GM18867 (cell line): ENCODE measurements at regions not wholly inside any gene's neighbourhood (a gene's known extent, or its start where the extent isn't known, plus 50 kb on each side); places are given as distances from the start of the nearest gene placed in this dataset.
"Not testable (repeated sequence)": the region's sequence is repeated elsewhere in the genome, so short reads cannot be mapped to it uniquely, and the experiment has no call there.

ENCODE experiments used
- ATAC-seq: cut with Tn5 transposase; IDR thresholded peaks from one replicate; pipeline ENCODE4 v1.9.1; 2021; ENCODE audit warnings: mild to moderate bottlenecking, moderate library complexity; ENCODE audit not compliant: unreplicated experiment

DNA sequence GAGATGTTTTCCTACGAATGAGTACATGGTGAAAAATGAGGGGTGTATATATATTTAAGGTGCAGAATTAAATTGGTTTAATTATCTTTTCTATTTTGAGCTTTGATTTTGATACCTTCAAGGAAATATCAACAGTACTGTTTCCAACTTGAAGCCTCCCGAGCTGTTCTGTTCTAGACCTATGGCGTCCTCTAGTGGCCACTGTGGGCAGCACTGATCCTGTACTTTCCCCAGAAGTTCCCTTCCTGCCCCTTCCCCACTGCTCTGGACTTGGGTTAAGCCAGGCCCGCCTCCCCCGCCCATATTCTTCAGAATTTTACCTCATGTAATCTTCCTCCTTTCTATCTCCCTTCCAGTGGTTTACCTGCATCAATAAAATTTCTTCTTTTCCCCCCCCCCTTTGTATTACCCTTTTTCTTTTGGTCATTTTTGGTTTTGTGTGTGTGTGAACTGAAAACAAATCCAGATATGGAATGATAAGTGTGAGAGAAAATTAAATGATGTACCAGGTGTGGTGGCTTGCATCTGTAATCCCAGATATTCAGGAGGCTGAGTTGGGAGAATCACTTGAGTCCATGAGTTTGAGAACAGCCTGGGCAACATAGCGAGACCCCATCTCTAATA lies 1643.5 kb downstream of the TP53TG3F start:
- no peak for ATAC-seq

DNA sequence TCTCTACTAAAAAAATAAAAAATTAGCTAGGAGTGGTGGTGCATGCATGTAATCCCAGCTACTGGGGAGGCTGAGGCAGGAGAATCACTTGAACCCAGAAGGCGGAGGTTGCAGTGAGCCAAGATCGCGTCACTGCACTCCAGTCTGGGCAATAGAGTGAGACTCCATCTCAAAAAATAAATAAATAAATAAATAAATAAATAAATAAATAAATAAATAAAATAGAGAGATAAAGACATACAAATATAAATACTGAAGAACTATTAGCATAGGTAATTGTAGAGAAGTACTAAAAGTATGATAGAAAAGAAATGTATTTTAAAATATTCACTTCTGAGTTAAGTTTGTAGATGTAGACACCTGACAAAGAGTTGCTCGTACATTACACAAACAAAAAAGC lies 1652.4 kb downstream of the TP53TG3F start:
- not testable (repeated sequence) for ATAC-seq

DNA sequence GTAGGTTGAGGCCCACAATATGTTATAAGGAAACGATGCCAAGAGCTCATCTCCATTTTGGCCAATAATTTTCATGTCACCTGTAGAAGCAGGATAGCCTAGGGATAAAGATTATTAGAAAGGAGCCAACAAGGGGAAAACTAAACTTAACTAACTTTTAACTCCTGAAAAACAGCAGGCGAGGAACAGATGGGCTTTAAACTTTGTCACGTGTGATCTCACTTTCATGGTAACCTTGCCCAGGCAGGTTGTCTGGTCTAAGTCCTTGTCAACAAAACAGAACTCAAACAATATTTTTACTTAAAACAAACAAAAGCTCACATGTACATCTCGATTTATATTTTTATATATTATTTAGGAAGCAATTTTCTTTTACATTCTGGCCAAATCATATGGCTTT lies 1672.0 kb downstream of the TP53TG3F start:
- no peak for ATAC-seq

DNA sequence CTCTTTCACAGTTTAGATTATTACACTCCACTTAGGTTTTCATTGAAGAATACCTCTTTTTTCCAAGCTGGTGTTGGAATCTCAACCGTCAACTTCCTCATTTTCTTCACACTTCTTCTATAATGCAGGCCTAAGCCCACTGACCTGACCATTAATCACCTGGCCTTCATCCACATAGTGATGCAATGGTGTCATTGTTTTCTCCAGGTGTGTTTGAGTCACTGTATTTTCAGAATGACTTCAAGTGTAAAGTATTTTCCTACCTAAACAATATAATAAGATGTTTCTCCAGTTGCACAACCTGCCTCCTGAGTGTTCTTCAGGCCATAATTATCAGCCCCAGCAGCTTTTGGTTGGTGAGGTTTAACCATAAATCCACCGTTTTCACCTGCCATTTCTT lies 1675.1 kb downstream of the TP53TG3F start:
- no peak for ATAC-seq

DNA sequence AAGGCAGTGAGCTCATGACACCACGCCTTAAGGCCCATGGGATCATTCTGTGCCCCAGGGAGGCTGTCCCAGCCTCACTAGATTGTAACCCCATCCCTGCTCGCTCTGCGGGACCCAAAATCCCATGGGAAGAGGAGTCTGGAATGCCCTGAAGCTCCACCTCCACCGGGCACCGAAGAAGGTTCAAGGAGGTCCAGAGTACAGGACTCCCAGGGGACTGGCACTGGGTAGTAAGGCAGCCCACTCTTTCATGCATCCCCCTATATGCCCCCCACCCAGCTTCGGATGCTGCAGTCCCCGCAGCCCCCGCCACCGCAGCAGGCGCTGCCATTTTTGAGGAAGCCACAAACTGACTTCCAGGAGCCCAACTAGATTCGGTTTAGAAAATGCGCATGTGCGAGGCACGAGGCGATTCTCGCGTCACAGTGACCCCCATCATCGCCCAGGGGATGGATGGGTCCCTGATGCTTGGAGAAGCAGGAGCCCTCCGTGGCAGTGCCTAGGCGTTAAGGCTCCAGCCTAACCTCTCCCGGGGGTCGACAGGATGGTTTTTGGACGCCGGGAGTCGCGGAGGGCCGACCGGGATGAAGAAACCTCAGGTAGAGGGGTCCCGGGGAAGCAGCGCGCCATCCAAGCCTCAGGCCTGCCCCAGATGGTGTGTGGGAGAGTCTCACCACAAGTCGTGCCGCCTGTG lies 1681.0 kb downstream of the TP53TG3F start:
- ATAC-seq, result no peak

DNA sequence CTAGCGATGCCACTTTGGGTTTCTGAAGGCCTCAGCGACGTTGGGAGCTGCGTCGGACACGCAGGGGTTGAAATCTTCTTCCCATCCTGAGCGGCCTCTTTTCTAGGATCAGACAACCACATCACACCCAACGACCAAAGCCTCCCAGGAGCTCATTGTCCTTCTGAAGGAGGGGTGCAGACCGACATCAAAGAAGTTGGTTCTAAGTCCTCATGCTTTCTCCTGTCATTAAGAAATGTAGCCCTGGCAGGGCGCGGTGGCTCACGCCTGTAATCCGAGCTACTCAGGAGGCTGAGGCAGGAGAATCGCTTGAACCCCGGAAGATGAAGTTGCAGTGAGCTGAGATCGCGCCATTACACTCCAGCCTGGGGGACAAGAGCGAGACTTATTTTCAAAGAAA lies 1681.9 kb downstream of the TP53TG3F start:
- ATAC-seq, result no peak

DNA sequence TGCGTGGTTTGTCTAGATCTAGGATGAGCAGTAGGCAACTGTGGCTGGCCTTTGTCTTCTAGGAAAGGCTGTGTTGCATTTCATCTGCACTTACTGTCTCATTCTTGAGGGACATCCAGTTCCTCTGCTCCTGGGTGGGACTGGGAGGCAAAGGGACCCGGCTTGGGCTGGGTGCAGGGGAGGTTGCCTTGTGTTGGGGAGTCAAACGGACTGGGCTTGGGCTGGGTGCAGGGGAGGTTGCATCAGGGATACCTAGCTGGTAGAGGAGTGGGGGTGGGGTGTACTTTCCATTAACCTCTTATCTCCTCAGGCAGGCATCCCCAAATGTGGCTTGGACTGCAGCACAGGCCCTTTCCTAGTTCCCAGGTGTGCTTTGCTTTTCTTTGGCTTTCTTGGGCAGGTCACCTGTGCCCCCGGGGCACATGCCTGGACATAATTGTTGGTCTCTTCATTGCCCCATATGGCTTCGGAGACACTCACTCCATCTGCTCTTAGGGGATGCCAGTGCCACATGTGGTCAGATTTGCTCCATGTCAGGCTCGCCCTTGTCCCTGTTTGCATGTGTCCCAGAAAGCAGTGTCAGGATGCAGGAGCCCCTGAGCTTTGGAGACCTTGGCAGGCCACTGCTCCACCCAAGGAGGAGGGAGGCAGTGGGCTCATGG lies 1682.9 kb downstream of the TP53TG3F start:
- no peak for ATAC-seq

DNA sequence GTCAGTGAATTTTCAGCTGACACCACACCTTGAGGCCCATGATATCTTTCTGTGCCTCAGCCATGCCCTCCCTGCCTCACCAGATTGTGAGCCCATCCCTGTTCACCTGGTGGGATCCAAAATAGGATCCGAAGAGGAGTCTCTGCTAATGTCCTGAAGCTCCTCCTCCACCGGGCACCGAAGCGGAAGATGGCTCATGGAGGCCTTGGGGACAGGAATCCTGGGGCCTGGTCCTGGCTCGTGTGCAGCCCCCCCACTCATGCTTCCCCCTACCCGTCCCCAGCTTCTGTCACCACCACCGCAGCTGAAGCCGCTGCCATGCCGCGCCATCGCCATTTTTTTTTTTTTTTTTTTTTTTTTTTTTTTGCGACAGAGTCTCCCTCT lies 1683.4 kb downstream of the TP53TG3F start:
- ATAC-seq, result no peak

DNA sequence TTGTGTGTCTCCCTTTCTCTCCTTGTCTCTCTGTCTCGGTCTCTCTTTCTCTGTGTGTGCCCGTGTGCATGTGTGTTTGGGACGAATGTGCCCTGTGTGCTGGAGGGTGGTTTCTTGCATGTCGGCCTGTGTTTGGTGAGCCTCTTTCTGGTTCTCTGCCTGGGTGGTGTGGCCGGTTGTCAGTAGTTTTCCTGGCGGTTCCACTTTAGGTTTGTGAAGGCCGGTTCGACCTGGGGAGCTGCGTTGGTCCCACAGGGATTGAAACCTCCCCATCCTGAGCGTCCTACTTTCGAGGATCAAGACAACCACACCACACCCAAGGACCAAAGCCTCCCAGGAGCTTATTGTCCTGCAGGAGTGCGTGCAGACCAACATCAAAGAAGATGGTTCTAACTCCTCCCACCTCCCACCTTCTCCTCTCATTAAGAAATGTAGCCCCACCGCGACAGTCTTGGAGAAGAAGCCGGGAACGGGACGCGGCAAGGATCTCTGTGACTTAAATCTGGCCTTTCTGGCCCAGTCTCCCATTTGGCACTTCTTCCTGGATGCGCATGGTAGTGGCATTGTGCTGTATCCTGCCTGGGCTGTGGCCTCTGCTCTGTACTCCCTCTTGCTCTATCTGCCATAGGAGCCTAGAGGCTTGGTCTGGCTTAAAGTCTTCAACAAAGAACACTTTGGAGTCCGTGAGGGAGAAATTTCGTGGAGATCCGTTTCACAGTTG lies 1685.0 kb downstream of the TP53TG3F start:
- ATAC-seq, result no peak

DNA sequence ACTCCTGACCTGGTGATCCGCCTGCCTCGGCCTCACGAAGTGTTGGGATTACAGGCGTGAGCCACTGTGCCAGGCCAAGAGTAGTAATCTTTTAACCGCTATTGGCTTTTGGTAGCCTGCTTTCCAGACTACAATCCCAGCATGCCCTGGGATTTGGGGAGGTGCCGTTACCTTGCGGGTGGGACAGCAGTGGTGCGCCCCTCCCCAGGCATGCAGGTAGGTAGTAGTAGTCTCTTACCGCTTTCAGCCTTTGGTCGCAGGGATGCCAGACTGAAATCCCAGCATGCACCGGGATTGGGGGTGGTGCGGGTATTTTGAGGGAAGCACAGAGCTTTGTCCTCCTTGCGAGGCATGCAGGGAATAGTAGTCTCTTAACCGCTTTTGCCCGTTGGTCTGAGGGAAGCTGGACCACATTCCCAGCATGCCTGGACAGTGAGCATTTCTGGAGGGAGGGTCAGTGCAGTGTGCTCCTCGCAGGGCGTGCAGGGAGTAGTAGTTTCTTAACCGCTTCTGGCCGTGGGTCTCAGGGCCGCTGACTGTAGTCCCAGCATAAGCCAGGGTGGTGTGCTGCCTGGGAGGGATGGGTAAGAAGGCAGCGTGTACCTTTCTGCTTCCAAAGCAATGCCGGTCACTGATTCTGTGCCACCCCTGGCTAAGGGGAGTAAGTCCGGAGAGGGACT lies 1686.8 kb downstream of the TP53TG3F start:
- ATAC-seq, result no peak

DNA sequence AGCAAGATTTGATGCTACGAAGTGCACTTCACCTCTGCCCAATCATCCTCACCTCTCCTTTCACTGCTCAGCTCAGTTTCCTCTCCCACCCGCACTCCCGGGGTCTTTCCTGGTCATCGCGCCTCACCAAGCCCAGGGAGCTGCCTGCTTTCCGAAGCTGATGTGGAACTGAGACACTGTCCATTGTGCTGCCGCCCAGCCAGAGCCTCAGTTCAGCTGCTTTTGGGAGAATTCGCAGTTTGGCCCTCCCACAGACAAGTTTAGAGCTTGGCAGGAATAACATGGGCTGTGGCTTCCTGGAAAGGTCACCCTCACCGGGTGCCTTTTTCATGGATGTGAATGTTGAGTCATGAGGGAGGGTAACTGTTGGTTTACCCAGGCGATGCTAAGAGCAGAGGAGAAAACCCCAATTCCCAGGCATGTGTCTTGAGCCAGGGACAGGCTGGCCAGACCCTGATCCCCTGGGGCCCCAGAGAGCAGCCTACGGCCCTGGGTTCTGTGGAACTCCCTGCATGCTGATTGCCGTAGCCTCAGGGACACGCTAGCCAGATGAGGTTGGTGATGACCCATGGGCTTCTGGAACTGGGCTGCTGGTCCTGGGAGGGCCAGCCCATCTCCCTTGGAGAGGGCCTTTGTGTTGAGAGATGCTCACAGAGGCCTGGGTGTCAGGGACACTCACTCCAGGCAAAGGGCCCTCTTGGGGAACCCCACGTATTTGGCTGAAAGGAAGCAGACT lies 1687.5 kb downstream of the TP53TG3F start:
- no peak for ATAC-seq

DNA sequence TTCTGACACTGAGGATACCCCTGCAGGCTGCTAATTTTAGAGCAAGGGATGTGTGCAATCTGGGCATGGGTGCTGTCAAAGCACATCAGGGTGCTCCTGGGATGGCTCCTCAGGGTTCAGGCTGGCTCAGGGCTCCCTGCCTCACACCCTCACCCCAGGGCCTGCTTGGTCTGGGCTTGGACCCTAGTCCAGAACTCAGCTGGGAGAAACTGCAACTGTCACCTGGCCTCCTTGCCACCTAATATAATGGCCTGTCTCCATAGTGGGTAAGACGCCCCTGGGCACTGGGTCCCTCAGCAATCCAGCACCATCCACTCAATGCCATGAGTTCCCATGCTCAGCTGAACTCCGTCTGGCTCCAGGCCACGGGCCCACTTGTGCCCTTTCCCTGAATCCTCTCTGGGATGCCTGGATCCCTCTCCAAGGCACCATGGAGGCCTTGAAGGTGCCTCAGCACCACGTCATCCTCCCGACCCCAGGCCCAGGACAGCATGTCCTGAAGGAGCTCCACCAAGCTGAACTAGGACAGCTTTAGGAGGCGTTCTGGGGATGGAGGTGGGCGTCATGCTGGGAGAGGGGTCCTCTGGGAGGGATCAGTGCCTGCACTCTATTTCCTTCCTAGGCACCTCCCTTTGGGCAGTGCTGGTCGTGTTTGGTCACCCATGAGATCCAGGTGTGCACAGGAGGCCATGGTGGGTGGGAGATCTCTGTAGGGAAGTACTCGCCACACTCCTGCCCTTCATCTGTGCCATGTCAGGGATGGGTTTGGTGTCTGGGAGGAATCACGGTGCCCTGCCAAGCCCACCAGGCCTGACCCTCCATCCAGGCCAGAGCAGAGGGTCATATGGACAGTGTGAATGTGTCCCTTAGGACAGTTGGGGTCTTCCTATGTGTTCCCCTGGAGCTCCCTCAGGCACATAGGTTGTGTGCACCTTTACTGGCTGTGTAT lies 1688.4 kb downstream of the TP53TG3F start:
- ATAC-seq, result no peak

DNA sequence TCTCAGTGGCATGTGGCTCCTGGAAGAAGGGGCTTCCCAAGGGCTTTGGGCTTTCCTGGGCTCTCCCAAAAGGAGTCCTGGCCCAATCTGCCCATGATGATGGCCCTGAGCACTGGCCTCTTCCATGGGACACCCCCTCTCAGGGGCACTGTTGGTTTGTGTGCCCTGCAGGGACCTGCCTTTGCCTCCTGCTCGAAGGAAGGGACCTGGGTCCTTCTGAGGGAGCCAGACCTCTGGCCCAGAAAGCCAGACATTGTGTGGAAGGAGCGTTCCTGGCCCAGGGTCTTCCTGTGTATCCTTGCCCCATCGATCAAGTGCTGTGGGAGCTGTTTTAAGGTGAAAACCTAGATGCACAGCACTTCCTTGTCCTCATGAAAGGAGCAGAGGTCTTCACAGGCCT lies 1689.3 kb downstream of the TP53TG3F start:
- ATAC-seq, result no peak

DNA sequence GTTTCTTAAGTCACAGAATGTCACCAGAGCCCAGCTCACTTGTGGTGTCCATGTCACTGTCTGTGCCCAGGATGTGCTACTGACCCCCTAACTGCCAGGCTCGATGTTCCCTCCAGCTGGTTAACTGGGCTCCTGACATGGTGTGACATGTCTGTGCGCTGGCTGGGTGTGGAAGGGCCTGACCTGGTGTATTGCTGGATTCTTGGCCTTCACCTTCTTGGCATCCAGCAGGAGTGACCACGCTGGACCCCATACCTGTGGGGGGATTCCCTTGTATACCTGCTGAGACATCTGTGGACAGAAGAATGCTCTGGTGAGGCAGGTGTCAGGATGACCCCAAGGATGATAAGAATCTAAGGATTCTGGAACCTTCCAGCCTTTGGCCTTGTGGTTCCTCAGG lies 1690.1 kb downstream of the TP53TG3F start:
- no peak for ATAC-seq

DNA sequence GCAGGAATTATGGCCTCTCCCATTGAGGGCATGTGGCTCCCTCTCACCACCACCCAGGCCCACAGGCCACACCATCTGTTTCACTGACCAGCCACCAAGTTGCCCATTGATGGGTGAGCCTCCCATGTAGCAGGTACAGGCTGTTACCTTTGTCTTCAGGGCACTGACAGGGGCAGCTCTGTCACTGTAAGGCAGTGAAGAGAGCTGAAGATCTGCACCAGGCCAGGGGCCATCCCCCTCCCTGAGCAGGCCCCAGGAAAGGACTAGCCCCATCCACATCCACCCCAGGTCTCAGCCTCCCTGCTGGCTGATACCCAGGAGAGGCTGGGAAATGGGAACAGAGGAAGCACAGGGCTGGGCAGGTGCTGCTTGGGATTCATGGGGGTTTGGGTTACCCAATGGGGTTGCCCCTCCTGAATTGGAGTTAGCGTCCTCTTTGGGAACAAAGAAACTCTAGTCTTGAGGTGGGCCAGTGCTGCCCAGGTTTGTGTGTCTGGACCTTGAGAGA lies 1691.4 kb downstream of the TP53TG3F start:
- no peak for ATAC-seq

DNA sequence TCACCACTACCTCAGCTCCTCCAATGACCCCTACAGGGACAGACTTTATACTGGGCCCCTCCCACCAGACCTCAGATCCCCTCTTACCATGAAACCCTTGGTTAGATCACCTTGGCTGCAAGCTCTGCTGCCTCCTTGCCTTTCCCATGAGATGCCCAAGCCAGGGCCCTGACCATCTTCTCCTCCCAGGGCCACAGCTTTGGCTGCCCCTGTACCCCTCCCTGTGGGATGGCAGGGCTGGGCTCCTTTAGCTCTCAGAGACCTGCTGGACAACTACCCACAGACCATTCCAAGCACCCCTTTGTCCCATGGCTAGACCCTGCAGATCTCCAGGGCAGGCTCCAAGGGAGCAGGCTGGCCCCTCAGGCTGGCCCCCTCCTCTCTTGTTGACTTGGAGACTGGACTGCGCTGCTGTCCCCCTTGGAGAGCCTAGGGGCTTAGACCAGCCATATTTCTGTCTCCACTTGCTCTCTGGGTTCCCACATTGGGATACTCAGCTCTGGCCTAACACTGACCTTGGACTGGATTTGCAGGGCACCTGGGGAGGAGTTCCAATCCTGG lies 1692.7 kb downstream of the TP53TG3F start:
- no peak for ATAC-seq

DNA sequence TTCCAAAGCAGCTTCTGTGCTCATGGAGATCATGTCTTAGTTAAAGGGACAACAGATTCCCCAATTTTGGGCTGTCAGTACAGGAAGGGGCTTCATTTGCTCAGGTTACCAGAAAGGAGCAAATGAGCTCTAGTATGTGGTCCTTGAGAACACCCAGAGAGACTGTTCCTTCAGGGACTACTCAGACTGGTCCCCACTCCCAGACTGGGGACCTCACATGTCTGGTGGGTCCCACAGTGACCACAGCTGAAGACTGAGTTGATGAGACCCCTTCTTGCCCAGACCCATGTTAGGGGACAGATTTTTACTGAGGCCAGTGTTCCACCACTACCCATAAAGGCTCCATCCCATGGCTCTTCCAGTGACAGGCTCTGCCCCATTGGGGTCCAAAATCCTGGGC lies 1695.2 kb downstream of the TP53TG3F start:
- ATAC-seq, result no peak

DNA sequence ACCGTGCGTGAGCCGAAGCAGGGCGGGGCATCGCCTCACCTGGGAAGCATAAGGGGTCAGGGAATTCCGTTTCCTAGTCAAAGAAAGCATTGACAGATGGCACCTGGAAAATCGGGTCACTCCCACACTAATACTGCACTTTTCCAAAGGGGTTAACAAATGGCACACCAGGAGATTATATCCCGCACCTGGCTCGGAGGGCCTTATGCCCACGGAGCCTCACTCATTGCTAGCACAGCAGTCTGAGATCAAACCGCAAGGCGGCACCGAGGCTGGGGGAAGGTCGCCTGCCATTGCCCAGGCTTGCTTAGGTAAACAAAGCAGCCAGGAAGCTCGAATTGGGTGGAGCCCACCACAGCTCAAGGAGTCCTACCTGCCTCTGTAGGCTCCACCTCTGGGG lies 1698.1 kb downstream of the TP53TG3F start:
- ATAC-seq, result not testable (repeated sequence)

DNA sequence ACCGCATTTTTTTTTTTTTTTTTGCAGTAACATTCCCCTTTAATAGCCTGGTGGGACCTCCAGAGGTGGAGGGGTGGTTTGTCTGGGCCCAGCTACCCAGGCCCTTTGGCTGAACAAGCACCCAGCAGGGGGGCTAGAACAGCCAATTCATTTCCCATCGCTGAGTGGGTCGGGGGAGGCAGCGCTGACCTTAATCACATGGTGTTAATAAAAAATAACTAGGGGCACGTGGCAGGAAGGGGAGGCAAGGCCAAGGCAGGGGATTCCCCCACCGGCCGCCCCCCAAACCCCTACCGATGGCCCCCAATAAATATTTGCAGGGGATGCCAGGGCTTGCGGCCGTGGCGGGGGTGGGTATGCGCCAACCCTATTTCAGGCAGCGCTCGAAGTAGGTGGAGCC lies 1709.9 kb downstream of the TP53TG3F start:
- ATAC-seq, result not testable (repeated sequence)
